ENCODE measurements at regions not wholly inside any gene's neighbourhood (a gene's known extent, or its start where the extent isn't known, plus 50 kb on each side); places are given as distances from the start of the nearest gene placed in this dataset.

DNA sequence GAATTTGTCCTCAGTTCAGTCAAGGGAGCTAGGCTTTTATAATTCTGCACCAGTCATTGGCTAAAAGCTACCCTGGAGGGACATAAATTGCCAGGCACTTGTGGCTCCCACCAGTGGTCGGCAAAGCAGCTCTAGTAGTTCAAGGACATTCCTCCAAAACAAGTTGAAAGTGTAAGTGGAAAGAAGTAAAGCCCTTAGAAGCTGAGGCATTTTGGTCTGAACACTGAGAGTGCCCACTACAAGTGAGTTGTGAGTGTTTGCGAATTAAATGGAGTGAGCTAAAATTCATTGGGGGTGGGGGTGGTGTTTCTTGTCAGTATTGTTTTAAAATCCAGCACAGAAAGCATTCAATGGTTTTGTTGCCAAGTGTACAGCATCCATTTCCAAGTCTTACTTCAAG lies 879.9 kb upstream of the CDH2 start (continued):
- no peak for TF ChIP-seq ZNF646 (CRISPR knock-in tag; IDR thresholded peaks at IDR 0.05)

DNA sequence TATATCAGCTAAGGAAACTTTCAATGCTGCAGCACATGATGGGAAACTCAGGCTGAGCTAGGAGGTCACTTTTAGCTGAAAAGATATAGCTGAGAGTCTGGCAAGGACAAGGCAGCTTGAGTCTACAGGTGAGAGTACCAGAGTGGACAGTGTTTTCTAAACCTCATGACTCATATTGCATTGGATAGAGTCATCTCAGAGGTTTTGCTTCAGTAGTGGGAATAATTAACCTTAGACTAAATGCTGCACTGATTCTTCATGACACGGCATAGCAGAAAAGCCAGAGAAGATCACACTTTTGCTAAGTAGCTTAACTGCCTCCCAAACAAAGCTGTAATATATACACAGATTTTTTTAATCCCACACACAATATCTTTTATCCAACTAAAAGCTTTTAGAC lies 865.0 kb upstream of the CDH2 start:
- ChIA-PET POLR2A (no interaction called here), CTCF (ENCODE audit: low intra/inter-chr PET ratio, low total read pairs) (no interaction called here)
- intact Hi-C loops (cut with micrococcal nuclease; ENCODE audit: unreplicated experiment) (no loop called here), in situ Hi-C loops (cut with HindIII; ENCODE audit: extremely low pct_ligation_motif_present, low pct_unique_long_range_greater_than_20kb) (no loop called here)
- Histone ChIP-seq H3K9ac (ENCODE audit: insufficient read depth, low read depth, low read length) (no peak overlapping the region), H3K27ac (ENCODE audit: extremely low read length, insufficient read depth, low read length) (no peak overlapping the region), H3K4me3 (replicated peaks in 1 of 3; ENCODE audit: insufficient read depth in 1 of 3, low read depth in 2 of 3, low read length in 3 of 3) (no peak overlapping the region), H3K9me3 (ENCODE audit: low read length) (peaks cover 22% of the 10 kb centered on the region), H3K4me2 (ENCODE audit: low read depth, low read length) (no peak overlapping the region), H4K20me1 (ENCODE audit: insufficient read depth, low read length) (no peaks in the 10 kb centered on the region), H3K4me1 (ENCODE audit: insufficient read depth, low read length) (no peaks in the 10 kb centered on the region), H3K27me3 (ENCODE audit: control insufficient read depth in 1 of 2, insufficient read depth in 2 of 2, low read length in 2 of 2) (no peaks in the 10 kb centered on the region), H2AFZ (ENCODE audit: low read length) (no peak overlapping the region), H3K79me2 (ENCODE audit: insufficient read depth, low read length) (no peaks in the 10 kb centered on the region), H3K36me3 (replicated peaks in 1 of 2; ENCODE audit: control insufficient read depth in 1 of 2, insufficient read depth in 2 of 2, low read length in 2 of 2) (no peaks in the 10 kb centered on the region)
- TF ChIP-seq, protein P1, sequence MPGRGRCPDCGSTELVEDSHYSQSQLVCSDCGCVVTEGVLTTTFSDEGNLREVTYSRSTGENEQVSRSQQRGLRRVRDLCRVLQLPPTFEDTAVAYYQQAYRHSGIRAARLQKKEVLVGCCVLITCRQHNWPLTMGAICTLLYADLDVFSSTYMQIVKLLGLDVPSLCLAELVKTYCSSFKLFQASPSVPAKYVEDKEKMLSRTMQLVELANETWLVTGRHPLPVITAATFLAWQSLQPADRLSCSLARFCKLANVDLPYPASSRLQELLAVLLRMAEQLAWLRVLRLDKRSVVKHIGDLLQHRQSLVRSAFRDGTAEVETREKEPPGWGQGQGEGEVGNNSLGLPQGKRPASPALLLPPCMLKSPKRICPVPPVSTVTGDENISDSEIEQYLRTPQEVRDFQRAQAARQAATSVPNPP (CRISPR knock-in tag; IDR thresholded peaks at IDR 0.05), result no peak
- TF ChIP-seq ZNF235 (CRISPR knock-in tag; IDR thresholded peaks at IDR 0.05; ENCODE audit: borderline replicate concordance) (no peak), CREB1 (IDR thresholded peaks at IDR 0.05) (no peak), CREB1 (CRISPR knock-in tag; IDR thresholded peaks at IDR 0.05) (no peak), BORCS8-MEF2B (CRISPR knock-in tag; IDR thresholded peaks at IDR 0.05) (no peak), ZNF136 (CRISPR knock-in tag; IDR thresholded peaks at IDR 0.05; ENCODE audit: low read depth) (no peak), MTA3 (CRISPR knock-in tag; IDR thresholded peaks at IDR 0.05) (no peak)
- no TSS peak for BruUV-seq (replicated peaks)
- ATAC-seq, result no peak
- 0% methylated on average over 1 of the region's 1 CpG for WGBS (ENCODE audit: low lambda C conversion rate)
- DNase-seq (ENCODE audit: low spot score), result no peak
- FAIRE-seq, result no peak
